Naive thymus-derived CD8-positive, alpha-beta T cell (primary cell): ENCODE measurements at regions not wholly inside any gene's neighbourhood (a gene's known extent, or its start where the extent isn't known, plus 50 kb on each side); places are given as distances from the start of the nearest gene placed in this dataset.
A peak's percentile ranks its signal among the peaks of the same experiment; 100 is the strongest.

Experiments
- ATAC-seq, 2 donors: fragments of 150-1000 bp; cut with Tn5 transposase in 1 of 2; sonication (Bioruptor Pico), chemical (Tn5 transposase) in 1 of 2; 1 replicate in 1 of 2; 2 replicates in 1 of 2; pipeline ENCODE4 v1.10.0; 2021; ENCODE audit warnings: mild to moderate bottlenecking in 2 of 2, moderate library complexity in 2 of 2
- POLR2A ChIA-PET: fragments of 350-600 bp; sonication (Branson Sonifier 250); formaldehyde crosslinking; loops from one replicate; lab custom pipeline; 2021; ENCODE audit warnings: antibody characterized with exemption; lab: Charles Lee
- DNase-seq, 10 donors: peaks; one replicate each; pipeline versions ENCODE4 v3.0.0 to v3.0.0-alpha.2; 2020 to 2022
- H3K27ac Mint-ChIP-seq, 10 donors: one replicate each; pipeline ENCODE4 v1.8.0; 2020 to 2022; ENCODE audit warnings: mild to moderate bottlenecking in 10 of 10, mixed read lengths in 10 of 10, moderate library complexity in 4 of 10, inconsistent platforms in 1 of 10
- H3K27me3 Mint-ChIP-seq, 5 donors: one replicate each; pipeline ENCODE4 v1.8.0; 2021 to 2022; ENCODE audit warnings: mixed read lengths in 5 of 5
- H3K36me3 Mint-ChIP-seq, 3 donors: one replicate each; pipeline ENCODE4 v1.8.0; 2020 to 2022; ENCODE audit warnings: mixed read lengths in 3 of 3, mild to moderate bottlenecking in 2 of 3, inconsistent platforms in 1 of 3
- H3K4me1 Mint-ChIP-seq, 4 donors: one replicate each; pipeline ENCODE4 v1.8.0; 2021 to 2022; ENCODE audit warnings: mixed read lengths in 4 of 4
- H3K4me3 Mint-ChIP-seq, 10 donors: one replicate each; pipeline ENCODE4 v1.8.0; 2020 to 2022; ENCODE audit warnings: mild to moderate bottlenecking in 10 of 10, mixed read lengths in 10 of 10, moderate library complexity in 6 of 10, inconsistent platforms in 1 of 10
- H3K9me3 Mint-ChIP-seq, 9 donors: one replicate each; pipeline ENCODE4 v1.8.0; 2020 to 2022; ENCODE audit warnings: mixed read lengths in 9 of 9, mild to moderate bottlenecking in 3 of 9, inconsistent platforms in 1 of 9, moderate library complexity in 1 of 9

DNA sequence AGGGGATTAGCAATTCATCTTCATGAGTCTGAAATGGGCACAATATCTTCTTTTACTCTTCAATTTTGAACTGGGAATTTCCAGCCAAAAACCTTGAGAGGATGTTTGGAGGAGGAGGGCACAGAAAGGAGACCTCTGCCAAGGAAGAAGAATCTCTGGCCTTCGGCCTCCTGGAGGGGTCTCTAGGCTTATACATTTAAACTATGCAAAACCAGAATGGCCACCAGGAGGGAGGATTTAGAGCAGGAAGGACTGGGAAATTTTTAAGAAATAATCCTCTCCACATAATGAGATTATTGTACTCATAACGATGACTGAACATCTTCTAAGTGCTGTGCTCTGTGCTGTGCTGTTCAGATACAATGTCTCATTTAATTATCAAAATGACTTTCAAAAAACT lies 325.9 kb downstream of the NDFIP2 start:
- H3K27ac Mint-ChIP-seq: no peak overlapping the region
- ATAC-seq (no peak), DNase-seq (no peak)
- no peak overlapping the region for H3K4me3 Mint-ChIP-seq
- POLR2A ChIA-PET: no interaction called here
- H3K36me3 Mint-ChIP-seq: no peaks in the 10 kb centered on the region
- H3K4me1 Mint-ChIP-seq: peaks cover 0 to 15% (median 0%) of the 10 kb centered on the region in 4 donors
- H3K27me3 Mint-ChIP-seq: peaks cover 0 to 7% (median 1%) of the 10 kb centered on the region in 5 donors
- peaks cover 0 to 3% (median 0%) of the 10 kb centered on the region in 9 donors for H3K9me3 Mint-ChIP-seq

DNA sequence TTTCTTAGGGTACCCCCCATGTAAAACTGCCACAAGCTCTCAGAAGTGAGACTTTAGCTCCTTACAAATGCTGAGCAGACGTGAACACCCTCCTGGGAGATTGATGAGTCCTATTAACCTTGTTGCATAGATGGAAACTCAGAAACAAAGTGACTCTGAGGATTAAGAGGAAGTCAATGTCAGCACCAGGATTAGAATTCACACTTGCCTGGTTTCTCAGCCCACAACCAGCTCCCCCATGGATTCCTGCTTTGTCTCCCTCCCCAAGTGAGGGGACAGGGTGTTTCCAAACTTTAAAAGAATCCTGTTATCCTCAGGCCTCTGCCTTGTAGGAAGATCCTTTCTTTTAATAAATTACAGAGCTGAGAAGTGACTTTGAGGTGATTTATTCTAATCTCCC lies 324.4 kb downstream of the NDFIP2 start:
- POLR2A ChIA-PET: no interaction called here
- DNase-seq (no peak), ATAC-seq (no peak)
- peaks cover 0 to 14% (median 0%) of the 10 kb centered on the region in 4 donors for H3K4me1 Mint-ChIP-seq
- H3K36me3 Mint-ChIP-seq: no peaks in the 10 kb centered on the region
- peaks cover 0 to 7% (median 1%) of the 10 kb centered on the region in 5 donors for H3K27me3 Mint-ChIP-seq
- H3K4me3 Mint-ChIP-seq: no peak overlapping the region
- H3K27ac Mint-ChIP-seq: no peak overlapping the region
- H3K9me3 Mint-ChIP-seq: peaks cover 0 to 2% (median 0%) of the 10 kb centered on the region in 9 donors

- POLR2A ChIA-PET: no interaction called here
These were observed 323.0 kb downstream of the NDFIP2 start for GRCh38 chr13:79803989-79804388.

GRCh38 chr13:79803296-79803695 lies 322.3 kb downstream of the NDFIP2 start:
- H3K4me1 Mint-ChIP-seq: peaks cover 0 to 14% (median 0%) of the 10 kb centered on the region in 4 donors
- no peak for DNase-seq
- peaks cover 0 to 2% (median 0%) of the 10 kb centered on the region in 9 donors for H3K9me3 Mint-ChIP-seq
- no peak overlapping the region for H3K27ac Mint-ChIP-seq
- no peaks in the 10 kb centered on the region for H3K36me3 Mint-ChIP-seq
- POLR2A ChIA-PET: no interaction called here
- peaks cover 0 to 7% (median 1%) of the 10 kb centered on the region in 5 donors for H3K27me3 Mint-ChIP-seq
- no peak overlapping the region for H3K4me3 Mint-ChIP-seq
- ATAC-seq: no peak

More at GRCh38 chr13:79803989-79804388, 323.0 kb downstream of the NDFIP2 start:
- no peak for ATAC-seq
- Mint-ChIP-seq H3K27ac (peak overlapping the region in 1 of 10 donors; percentile 9), H3K9me3 (peaks cover 0 to 2% (median 0%) of the 10 kb centered on the region in 9 donors), H3K36me3 (no peaks in the 10 kb centered on the region), H3K4me1 (peaks cover 0 to 14% (median 0%) of the 10 kb centered on the region in 4 donors), H3K4me3 (no peak overlapping the region), H3K27me3 (peaks cover 0 to 7% (median 1%) of the 10 kb centered on the region in 5 donors)
- DNase-seq: no peak

DNA sequence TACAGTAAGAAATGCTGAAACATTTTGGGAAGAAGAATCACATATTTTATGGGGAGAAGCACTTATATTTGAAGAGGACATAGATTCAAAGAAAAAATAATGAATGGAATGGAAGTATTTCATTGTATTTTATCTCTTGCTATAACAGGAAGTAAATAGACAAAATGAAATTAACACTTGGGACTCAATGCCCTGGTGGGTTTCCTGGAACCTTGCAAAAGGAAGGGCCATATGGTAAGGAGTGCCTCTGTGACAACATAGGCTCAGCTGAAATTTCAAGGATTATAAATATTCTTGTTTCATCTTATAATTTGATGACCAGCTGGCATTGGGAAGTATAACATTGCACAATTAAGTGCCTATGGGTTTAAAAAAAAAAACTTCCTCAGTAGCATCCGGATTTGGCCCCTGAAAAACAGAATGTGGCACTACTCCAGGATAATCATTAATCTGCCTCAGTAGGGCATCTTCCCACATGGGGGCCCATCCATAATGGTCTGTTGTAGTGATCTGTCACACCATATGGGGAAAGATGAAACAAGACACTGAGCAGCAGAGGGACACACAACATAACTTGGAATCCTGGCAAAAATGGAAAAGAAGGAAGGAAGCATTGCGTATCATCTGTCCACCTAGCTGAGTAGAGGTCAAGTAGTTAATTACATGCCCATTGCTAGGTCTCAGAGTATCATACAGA lies 321.6 kb downstream of the NDFIP2 start:
- no peaks in the 10 kb centered on the region for H3K36me3 Mint-ChIP-seq
- ATAC-seq: no peak
- POLR2A ChIA-PET: no interaction called here

DNA sequence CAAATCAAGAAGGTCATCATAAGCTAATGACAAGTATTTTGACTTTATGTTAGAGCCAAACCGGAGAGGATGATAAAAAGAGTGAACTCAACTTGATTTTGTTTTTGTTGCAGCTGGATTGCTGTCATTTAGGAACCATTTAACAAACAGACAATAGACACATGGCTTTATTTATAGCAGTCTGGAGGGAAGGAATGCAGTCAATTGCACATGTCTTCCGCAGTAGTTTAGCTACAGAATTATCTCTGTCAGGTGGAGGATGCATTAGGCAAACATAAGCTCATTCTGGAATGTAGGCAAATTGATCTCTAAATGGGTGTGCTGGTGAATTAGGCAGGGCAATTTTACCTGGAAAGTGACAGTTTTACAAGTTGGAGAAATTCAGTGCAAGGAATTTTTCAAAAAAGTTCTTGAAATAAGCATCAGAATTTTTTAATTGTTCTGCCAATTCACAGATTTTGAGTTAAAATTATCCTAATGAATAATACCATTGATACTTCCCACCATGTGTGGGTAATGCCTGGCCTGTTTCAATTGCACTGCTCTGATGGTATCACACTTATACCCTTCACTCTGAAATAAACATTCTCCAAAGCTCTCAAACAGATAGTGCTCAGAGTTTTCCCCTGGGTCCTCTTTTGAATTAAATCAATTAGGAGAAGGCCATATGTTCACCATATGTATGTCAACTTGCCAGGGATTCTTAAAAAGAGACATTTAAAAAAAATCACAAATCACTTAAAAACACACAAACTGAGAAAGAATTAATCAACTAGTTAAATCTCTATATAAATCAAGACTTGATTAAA lies 318.3 kb downstream of the NDFIP2 start:
- H3K36me3 Mint-ChIP-seq: no peaks in the 10 kb centered on the region
- no peak overlapping the region for H3K27ac Mint-ChIP-seq
- DNase-seq: no peak
- no peak for ATAC-seq
- peaks cover 0 to 7% (median under 1%) of the 10 kb centered on the region in 5 donors for H3K27me3 Mint-ChIP-seq
- H3K4me1 Mint-ChIP-seq: peaks cover 0 to 14% (median 0%) of the 10 kb centered on the region in 4 donors
- no peak overlapping the region for H3K4me3 Mint-ChIP-seq
- peaks cover 0 to 2% (median 0%) of the 10 kb centered on the region in 9 donors for H3K9me3 Mint-ChIP-seq
- POLR2A ChIA-PET: no interaction called here

More for the DNA sequence above, 321.6 kb downstream of the NDFIP2 start:
- no peak overlapping the region for H3K4me3 Mint-ChIP-seq
- H3K27ac Mint-ChIP-seq: no peak overlapping the region
- H3K4me1 Mint-ChIP-seq: peaks cover 0 to 14% (median 0%) of the 10 kb centered on the region in 4 donors
- no peak for DNase-seq
- peaks cover 0 to 2% (median 0%) of the 10 kb centered on the region in 9 donors for H3K9me3 Mint-ChIP-seq
- H3K27me3 Mint-ChIP-seq: peaks cover 0 to 7% (median 1%) of the 10 kb centered on the region in 5 donors

- H3K4me1 Mint-ChIP-seq: no peaks in the 10 kb centered on the region
- H3K9me3 Mint-ChIP-seq: peaks cover 0 to 5% (median 0%) of the 10 kb centered on the region in 9 donors
- no peak overlapping the region for H3K4me3 Mint-ChIP-seq
- H3K36me3 Mint-ChIP-seq: no peaks in the 10 kb centered on the region
- ATAC-seq (no peak), DNase-seq (no peak)
- H3K27me3 Mint-ChIP-seq: no peaks in the 10 kb centered on the region
- POLR2A ChIA-PET: no interaction called here
- H3K27ac Mint-ChIP-seq: no peak overlapping the region
These were observed 315.2 kb downstream of the NDFIP2 start for GRCh38 chr13:79796136-79796535.

- H3K27me3 Mint-ChIP-seq: no peaks in the 10 kb centered on the region
- H3K27ac Mint-ChIP-seq: no peak overlapping the region
These were observed 314.0 kb downstream of the NDFIP2 start for GRCh38 chr13:79794931-79795330.

DNA sequence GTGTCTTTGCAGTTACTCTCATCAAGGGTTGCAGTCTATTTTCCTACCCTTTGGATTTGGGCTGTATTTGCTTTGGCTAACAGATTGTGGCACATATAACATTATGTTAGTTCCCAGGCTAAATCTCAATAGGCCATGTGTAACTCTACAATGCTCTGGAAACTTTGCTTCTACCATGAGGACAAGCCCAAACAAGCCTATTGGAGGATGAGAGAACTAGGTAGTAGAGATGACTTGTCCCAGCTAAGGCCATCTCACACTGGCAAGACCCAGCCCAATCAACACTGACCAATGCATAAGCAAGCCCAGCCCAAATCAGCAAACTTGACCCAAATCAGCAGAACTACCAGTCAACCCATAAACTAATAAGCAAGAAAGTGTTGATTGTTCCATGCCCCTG lies 311.8 kb downstream of the NDFIP2 start:
- Mint-ChIP-seq H3K4me3 (no peak overlapping the region), H3K4me1 (no peaks in the 10 kb centered on the region), H3K27me3 (no peaks in the 10 kb centered on the region), H3K36me3 (no peaks in the 10 kb centered on the region), H3K27ac (no peak overlapping the region), H3K9me3 (peaks cover 0 to 17% (median 0%) of the 10 kb centered on the region in 9 donors)
- POLR2A ChIA-PET: no interaction called here
- DNase-seq (no peak), ATAC-seq (no peak)

More at GRCh38 chr13:79794931-79795330, 314.0 kb downstream of the NDFIP2 start:
- H3K4me3 Mint-ChIP-seq: no peak overlapping the region
- no peak for ATAC-seq
- H3K4me1 Mint-ChIP-seq: no peaks in the 10 kb centered on the region
- peaks cover 0 to 5% (median 0%) of the 10 kb centered on the region in 9 donors for H3K9me3 Mint-ChIP-seq
- POLR2A ChIA-PET: no interaction called here
- no peak for DNase-seq
- no peaks in the 10 kb centered on the region for H3K36me3 Mint-ChIP-seq

DNA sequence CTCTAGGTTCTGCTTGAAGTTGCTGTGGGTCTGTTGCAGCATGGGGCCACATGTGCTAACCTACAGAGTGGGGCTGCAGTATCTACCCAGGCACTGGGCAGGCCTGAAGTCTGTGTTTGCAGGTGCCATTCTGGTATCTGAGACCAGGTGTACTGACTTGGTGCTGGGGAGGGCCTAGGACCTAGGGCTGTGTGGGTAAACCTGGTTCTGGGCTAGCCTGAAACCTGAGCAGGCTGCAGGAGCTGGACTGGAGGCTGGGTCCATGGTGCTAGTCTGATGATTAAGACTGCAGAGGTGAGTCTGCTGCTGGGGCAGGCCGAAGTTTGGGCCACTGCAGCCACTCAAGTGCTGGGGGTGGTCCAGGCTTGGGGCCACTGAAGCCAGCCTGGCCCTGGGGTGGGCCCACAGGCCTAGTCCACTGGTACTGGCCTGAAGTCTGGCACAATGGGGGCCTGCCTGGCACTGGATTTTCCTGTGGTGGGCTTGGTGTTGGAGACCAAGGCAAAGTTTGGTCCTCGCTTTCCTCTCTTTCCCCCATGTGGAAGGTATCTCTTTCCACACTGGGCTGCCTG lies 310.6 kb downstream of the NDFIP2 start:
- H3K36me3 Mint-ChIP-seq: no peaks in the 10 kb centered on the region
- peaks cover 0 to 21% (median 0%) of the 10 kb centered on the region in 9 donors for H3K9me3 Mint-ChIP-seq
- no peak for DNase-seq
- POLR2A ChIA-PET: no interaction called here
- no peaks in the 10 kb centered on the region for H3K27me3 Mint-ChIP-seq
- no peaks in the 10 kb centered on the region for H3K4me1 Mint-ChIP-seq
- H3K27ac Mint-ChIP-seq: no peak overlapping the region
- no peak overlapping the region for H3K4me3 Mint-ChIP-seq
- ATAC-seq: no peak

- ATAC-seq (no peak), DNase-seq (no peak)
- H3K27me3 Mint-ChIP-seq: peaks cover 0 to 4% (median 0%) of the 10 kb centered on the region in 5 donors
- H3K4me3 Mint-ChIP-seq: no peak overlapping the region
- no peaks in the 10 kb centered on the region for H3K36me3 Mint-ChIP-seq
- H3K9me3 Mint-ChIP-seq: peaks cover 0 to 21% (median 0%) of the 10 kb centered on the region in 9 donors
- POLR2A ChIA-PET: no interaction called here
- no peaks in the 10 kb centered on the region for H3K4me1 Mint-ChIP-seq
- no peak overlapping the region for H3K27ac Mint-ChIP-seq
These were observed 305.2 kb downstream of the NDFIP2 start for GRCh38 chr13:79786176-79786575.

DNA sequence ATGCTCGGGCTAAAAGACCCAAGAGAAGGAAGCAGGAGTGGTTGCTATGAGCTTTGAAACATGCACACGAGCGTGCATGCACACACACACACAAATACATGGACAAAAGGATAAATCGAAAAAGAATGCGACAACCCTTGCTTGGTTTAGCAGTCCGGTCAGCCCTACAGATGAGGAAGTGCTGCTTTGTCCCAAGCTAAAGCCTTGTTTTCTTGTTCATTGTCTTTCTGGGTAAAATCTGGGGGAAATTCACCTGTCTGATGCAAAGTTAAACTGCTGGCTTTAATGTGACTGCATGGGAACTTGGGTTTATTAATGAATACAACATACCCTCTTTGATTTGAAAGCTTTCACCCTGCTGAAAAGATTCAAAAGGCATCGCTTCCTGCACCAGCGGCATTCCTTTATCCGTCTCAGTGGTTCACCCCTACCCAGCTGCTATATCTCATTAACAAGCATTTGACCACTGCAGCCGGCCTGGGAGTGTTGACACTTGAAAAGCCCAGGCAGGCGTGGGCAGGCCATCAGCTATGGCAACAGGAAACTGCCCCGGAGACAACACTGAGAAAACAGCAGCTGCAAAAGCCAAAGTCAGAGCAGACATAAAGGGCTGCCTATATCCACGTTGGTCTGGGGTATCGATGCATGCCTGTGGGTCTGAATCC lies 301.7 kb downstream of the NDFIP2 start:
- Mint-ChIP-seq H3K36me3 (no peaks in the 10 kb centered on the region), H3K9me3 (peaks cover 0 to 4% (median 0%) of the 10 kb centered on the region in 9 donors), H3K27me3 (peaks cover 0 to 8% (median 0%) of the 10 kb centered on the region in 5 donors), H3K4me3 (no peak overlapping the region), H3K27ac (no peak overlapping the region), H3K4me1 (no peaks in the 10 kb centered on the region)
- POLR2A ChIA-PET: no interaction called here
- DNase-seq (no peak), ATAC-seq (no peak)
